IPS-NIHi7 (cell line): ENCODE measurements at regions not wholly inside any gene's neighbourhood (a gene's known extent, or its start where the extent isn't known, plus 50 kb on each side); places are given as distances from the start of the nearest gene placed in this dataset.

Source experiments
- DNase-seq: peaks from one replicate; pipeline ENCODE4 v3.0.0; 2012; ENCODE audit warnings: mixed read lengths; ENCODE audit errors: extremely low spot score

- DNase-seq, result no peak
These were observed 106.5 kb downstream of the LYZL1 start for GRCh38 chr10:29395409-29395808.

- DNase-seq, result no peak
These were observed 108.4 kb downstream of the LYZL1 start for GRCh38 chr10:29397221-29397620.

GRCh38 chr10:29403208-29403607 is 114.3 kb downstream of the LYZL1 start:
- DNase-seq, result no peak

GRCh38 chr10:29407280-29407858 is 118.5 kb downstream of the LYZL1 start:
- no peak for DNase-seq
